PC-3 (cell line): ENCODE measurements at regions not wholly inside any gene's neighbourhood (a gene's known extent, or its start where the extent isn't known, plus 50 kb on each side); places are given as distances from the start of the nearest gene placed in this dataset.
"Not testable (repeated sequence)": the region's sequence is repeated elsewhere in the genome, so short reads cannot be mapped to it uniquely, and the experiment has no call there.

Experiments used
- ATAC-seq: fragments of 200-7000 bp; cut with Tn5 transposase; 2 replicates; pipeline ENCODE4 v1.9.1; 2020; ENCODE audit warnings: mild to moderate bottlenecking, moderate library complexity
- BruUV-seq: library from RNA; stranded (reverse); fragments of 400-500 nt; replicated peaks from 2 replicates; lab custom pipeline; 2021; lab: Mats Ljungman, UMichigan
- CTCF ChIA-PET: fragments of 300-600 bp; sonication (Branson Sonifier 250); formaldehyde crosslinking; loops from one replicate; lab custom pipeline; 2022; ENCODE audit warnings: antibody characterized with exemption; lab: Charles Lee
- POLR2A ChIA-PET: fragments of 300-600 bp; sonication (Branson Sonifier 250); formaldehyde crosslinking; loops from one replicate; lab custom pipeline; 2022; ENCODE audit warnings: antibody characterized with exemption; ENCODE audit not compliant: unreplicated experiment; lab: Charles Lee
- DNase-seq: peaks from one replicate; pipeline ENCODE4 v3.0.0-alpha.2; 2015
- H2AFZ ChIP-seq: fragments of 300-600 bp; sonication (generic); 2 replicates; pipeline ENCODE4 v1.6.0; 2016; ENCODE audit warnings: antibody characterized with exemption, low read length
- H3F3A ChIP-seq: fragments of 300-600 bp; sonication (generic); one replicate; pipeline ENCODE4 v1.6.0; 2017; ENCODE audit warnings: antibody characterized with exemption, low read length, control low read depth, mild to moderate bottlenecking; ENCODE audit not compliant: unreplicated experiment
- H3K27ac ChIP-seq: fragments of 300-600 bp; sonication (generic); 2 replicates; pipeline ENCODE4 v1.5.1; 2016; ENCODE audit warnings: mild to moderate bottlenecking, low read length
- H3K27me3 ChIP-seq: fragments of 300-600 bp; sonication (generic); 2 replicates; pipeline ENCODE4 v1.6.1; 2016; ENCODE audit warnings: low read length, mixed read lengths
- H3K36me3 ChIP-seq: fragments of 300-600 bp; sonication (generic); 2 replicates; pipeline ENCODE4 v1.6.1; 2016; ENCODE audit warnings: low read depth, mixed run types, low read length, mixed read lengths
- H3K4me1 ChIP-seq: fragments of 300-600 bp; sonication (generic); 2 replicates; pipeline ENCODE4 v1.5.1; 2016; ENCODE audit warnings: low read length; ENCODE audit not compliant: insufficient read depth
- H3K4me2 ChIP-seq: fragments of 300-600 bp; sonication (generic); 2 replicates; pipeline ENCODE4 v1.6.0; 2016; ENCODE audit warnings: low read length
- H3K4me3 ChIP-seq: fragments of 300-600 bp; sonication (generic); 2 replicates; pipeline ENCODE4 v1.5.1; 2016; ENCODE audit warnings: mild to moderate bottlenecking, low read length, mixed read lengths
- H3K79me2 ChIP-seq: fragments of 300-600 bp; sonication (generic); 2 replicates; pipeline ENCODE4 v1.6.1; 2017; ENCODE audit warnings: low read length, mixed read lengths
- H3K9ac ChIP-seq: fragments of 300-600 bp; sonication (generic); 2 replicates; pipeline ENCODE4 v1.6.0; 2016; ENCODE audit warnings: mild to moderate bottlenecking, low read length
- H3K9me2 ChIP-seq: fragments of 300-600 bp; sonication (generic); replicated peaks from 2 replicates; pipeline ENCODE4 v1.6.1; 2016; ENCODE audit warnings: mixed run types, low read length, mixed read lengths
- H3K9me3 ChIP-seq: fragments of 300-600 bp; sonication (generic); 2 replicates; pipeline ENCODE4 v1.6.1; 2016; ENCODE audit warnings: low read length, mixed read lengths
- H4K20me1 ChIP-seq: fragments of 300-600 bp; sonication (generic); 2 replicates; pipeline ENCODE4 v1.6.1; 2016; ENCODE audit warnings: low read length, mixed read lengths
- EZH2 ChIP-seq: fragments of 300-600 bp; sonication (generic); IDR thresholded peaks from one replicate; pipeline ENCODE4 v1.6.1; 2017; ENCODE audit warnings: antibody characterized with exemption, mild to moderate bottlenecking, low read length; ENCODE audit not compliant: unreplicated experiment
- EZH2phosphoT487 ChIP-seq: fragments of 300-600 bp; sonication (generic); IDR thresholded peaks from 2 replicates; pipeline ENCODE4 v1.6.1; 2018; ENCODE audit warnings: mild to moderate bottlenecking, antibody characterized with exemption, low read length, borderline replicate concordance
- intact Hi-C: fragments of 100-400 bp; cut with micrococcal nuclease; formaldehyde crosslinking; loops from 2 replicates; pipeline ENCODE4 v1.9.0; 2023
- TF ChIP-seq, protein P1 (sequence below): fragments of 300-600 bp; sonication (generic); conservative IDR thresholded peaks from 2 replicates; pipeline ENCODE4 v1.5.1; 2017; ENCODE audit warnings: antibody characterized with exemption, low read depth, mild to moderate bottlenecking, low read length

DNA sequence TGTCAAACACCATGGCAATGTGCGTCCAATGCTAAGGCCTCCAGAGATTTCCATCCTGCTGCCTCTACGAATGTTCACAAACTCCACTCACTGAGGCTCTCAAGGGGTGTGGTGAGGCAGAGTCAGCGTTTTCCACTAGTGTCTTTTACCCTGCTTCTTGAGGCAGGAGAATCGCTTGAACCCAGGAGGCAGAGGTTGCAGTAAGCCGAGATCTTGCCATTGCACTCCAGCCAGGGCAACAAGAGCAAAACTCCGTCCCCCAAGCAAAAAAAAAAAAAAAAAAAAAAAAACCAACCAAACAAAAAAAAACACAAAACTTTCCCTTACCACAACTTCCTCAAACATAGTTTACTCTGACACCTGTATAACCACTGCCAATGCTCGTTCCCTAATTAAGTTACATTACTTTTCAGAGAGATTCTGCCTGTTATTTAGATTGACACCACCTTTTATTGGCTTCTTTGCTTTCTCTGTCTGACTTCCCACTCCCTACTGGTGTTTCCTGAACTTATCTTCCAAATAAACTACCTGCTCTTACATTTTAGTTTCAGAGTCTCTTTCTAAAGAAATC, 102.1 kb upstream of the ZNF746 start:
- Histone ChIP-seq H3K4me3 (no peak overlapping the region), H2AFZ (no peak overlapping the region), H3K27ac (no peak overlapping the region), H3K79me2 (no peaks in the 10 kb centered on the region), H4K20me1 (no peaks in the 10 kb centered on the region), H3K9me3 (no peaks in the 10 kb centered on the region), H3K9me2 (no peaks in the 10 kb centered on the region), H3K4me1 (no peaks in the 10 kb centered on the region), H3K27me3 (no peaks in the 10 kb centered on the region), H3K4me2 (no peak overlapping the region), H3F3A (no peaks in the 10 kb centered on the region), H3K36me3 (no peaks in the 10 kb centered on the region; the same call in 1 of the 2 replicates), H3K9ac (no peak overlapping the region)
- DNase-seq: no peak
- no peak; the same call in 1 of the 2 replicates for ATAC-seq
- CTCF ChIA-PET: interaction anchor here (0.6 to 1.0 kb wide), 2 partner anchors 139 to 290 kb away, joined by 3 to 5 read pairs; partner anchors contain the start of gene ZNF777
- intact Hi-C loops: no loop called here
- TF ChIP-seq EZH2 (no peak), EZH2phosphoT487 (no peak)
- TF ChIP-seq, protein P1, sequence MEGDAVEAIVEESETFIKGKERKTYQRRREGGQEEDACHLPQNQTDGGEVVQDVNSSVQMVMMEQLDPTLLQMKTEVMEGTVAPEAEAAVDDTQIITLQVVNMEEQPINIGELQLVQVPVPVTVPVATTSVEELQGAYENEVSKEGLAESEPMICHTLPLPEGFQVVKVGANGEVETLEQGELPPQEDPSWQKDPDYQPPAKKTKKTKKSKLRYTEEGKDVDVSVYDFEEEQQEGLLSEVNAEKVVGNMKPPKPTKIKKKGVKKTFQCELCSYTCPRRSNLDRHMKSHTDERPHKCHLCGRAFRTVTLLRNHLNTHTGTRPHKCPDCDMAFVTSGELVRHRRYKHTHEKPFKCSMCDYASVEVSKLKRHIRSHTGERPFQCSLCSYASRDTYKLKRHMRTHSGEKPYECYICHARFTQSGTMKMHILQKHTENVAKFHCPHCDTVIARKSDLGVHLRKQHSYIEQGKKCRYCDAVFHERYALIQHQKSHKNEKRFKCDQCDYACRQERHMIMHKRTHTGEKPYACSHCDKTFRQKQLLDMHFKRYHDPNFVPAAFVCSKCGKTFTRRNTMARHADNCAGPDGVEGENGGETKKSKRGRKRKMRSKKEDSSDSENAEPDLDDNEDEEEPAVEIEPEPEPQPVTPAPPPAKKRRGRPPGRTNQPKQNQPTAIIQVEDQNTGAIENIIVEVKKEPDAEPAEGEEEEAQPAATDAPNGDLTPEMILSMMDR: no peak
- POLR2A ChIA-PET: no interaction called here
- BruUV-seq: no TSS peak

DNA sequence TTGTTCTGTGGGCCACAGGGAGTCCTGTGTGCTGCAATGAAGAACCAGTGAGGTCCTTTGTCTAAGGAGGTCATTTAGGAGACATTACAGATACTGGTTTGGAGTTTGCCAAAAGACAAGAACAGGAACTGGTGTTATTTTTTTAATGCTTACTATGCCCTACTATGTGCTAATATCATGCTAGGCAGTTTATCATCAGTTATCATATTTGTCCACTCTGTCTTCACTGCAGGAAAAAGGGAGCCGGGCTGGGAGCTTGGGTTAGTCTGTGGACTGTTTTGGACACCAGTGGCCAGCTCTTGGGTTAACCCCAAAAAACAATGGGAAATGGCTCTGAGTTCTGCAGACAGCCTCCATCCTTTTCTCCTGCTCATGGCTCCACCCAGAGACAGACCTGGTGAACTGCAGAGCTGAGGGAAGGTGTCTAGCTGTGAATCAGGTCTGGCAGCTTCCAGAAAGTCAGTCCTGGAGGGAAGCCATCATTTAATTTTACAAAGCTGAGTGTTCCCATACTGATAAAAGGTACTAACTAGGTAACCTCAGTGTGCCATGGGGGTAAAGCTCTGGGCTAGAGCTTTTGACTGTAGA, 101.2 kb upstream of the ZNF746 start:
- no peaks in the 10 kb centered on the region for H3K9me2 ChIP-seq
- no peak for TF ChIP-seq EZH2phosphoT487
- TF ChIP-seq, protein P1: peak; percentile 70
- no peaks in the 10 kb centered on the region for H3K27me3 ChIP-seq
- DNase-seq: peak; percentile 69
- H3K36me3 ChIP-seq: no peaks in the 10 kb centered on the region; the same call in 1 of the 2 replicates
- peak; percentile 90 for ATAC-seq
- ChIA-PET POLR2A (no interaction called here), CTCF (interaction anchor here (0.6 to 1.1 kb wide), 5 partner anchors 25 to 289 kb away, joined by 3 to 5 read pairs (median 4); partner anchors contain the start of gene ZNF777)
- no peaks in the 10 kb centered on the region for H3K9me3 ChIP-seq
- H3K27ac ChIP-seq: no peak overlapping the region
- no peak overlapping the region for H3K9ac ChIP-seq
- H3K4me2 ChIP-seq: no peak overlapping the region
- H3F3A ChIP-seq: no peaks in the 10 kb centered on the region
- no peaks in the 10 kb centered on the region for H3K79me2 ChIP-seq
- intact Hi-C loops: no loop called here
- H4K20me1 ChIP-seq: no peaks in the 10 kb centered on the region
- no peak overlapping the region for H2AFZ ChIP-seq
- no peak overlapping the region for H3K4me3 ChIP-seq
- BruUV-seq: no TSS peak
- H3K4me1 ChIP-seq: no peaks in the 10 kb centered on the region

- H3K4me3 ChIP-seq, intact Hi-C loops, H3K4me2 ChIP-seq, H4K20me1 ChIP-seq, H3F3A ChIP-seq, H3K36me3 ChIP-seq, H3K9me2 ChIP-seq, CTCF ChIA-PET, ATAC-seq, DNase-seq, H3K79me2 ChIP-seq, H3K4me1 ChIP-seq, POLR2A ChIA-PET, H3K9me3 ChIP-seq, H3K27me3 ChIP-seq, BruUV-seq, H3K9ac ChIP-seq, H3K27ac ChIP-seq, H2AFZ ChIP-seq: not testable (repeated sequence)
Measured at GRCh38 chr7:149597789-149598188, 100.2 kb upstream of the ZNF746 start.
